GM12878 (cell line): ENCODE measurements at regions not wholly inside any gene's neighbourhood (a gene's known extent, or its start where the extent isn't known, plus 50 kb on each side); places are given as distances from the start of the nearest gene placed in this dataset.

Experiments used
- ATAC-seq: fragments of 200-7000 bp; cut with Tn5 transposase; 3 replicates; pipeline ENCODE4 v1.9.1; 2020; ENCODE audit warnings: mild to moderate bottlenecking, moderate library complexity
- BruUV-seq: library from RNA; stranded (reverse); fragments of 400-500 nt; replicated peaks from 2 replicates; lab custom pipeline; 2021; lab: Mats Ljungman, UMichigan
- CTCF ChIA-PET: fragments of 300-600 bp; sonication (Branson Sonifier 250); formaldehyde crosslinking; extraction: SDS; loops from one replicate; lab custom pipeline; 2021; ENCODE audit warnings: inconsistent platforms; lab: Yijun Ruan, JAX
- POLR2A ChIA-PET: fragments of 350-600 bp; formaldehyde crosslinking; extraction: SDS; loops from one replicate; lab custom pipeline; 2021; ENCODE audit warnings: inconsistent platforms; lab: Charles Lee
- RAD21 ChIA-PET: fragments of 300-600 bp; sonication (Branson Sonifier 250); formaldehyde crosslinking; loops from one replicate; lab custom pipeline; 2023; ENCODE audit warnings: antibody characterized with exemption; ENCODE audit not compliant: unreplicated experiment; lab: Charles Lee
- SMC1A ChIA-PET: fragments of 300-600 bp; sonication (Branson Sonifier 250); formaldehyde crosslinking; loops from one replicate; lab custom pipeline; 2023; ENCODE audit not compliant: unreplicated experiment, uncharacterized antibody; lab: Charles Lee
- DNase-seq: peaks from one replicate; pipeline ENCODE4 v3.0.0-alpha.2; 2011; ENCODE audit warnings: low read depth, low spot score
- FAIRE-seq: peaks from 3 replicates; lab custom pipeline; 2011; peaks lifted over from hg19 to GRCh38; lab: Jason Lieb, UNC
- H2AFZ ChIP-seq: 2 replicates; pipeline ENCODE4 v1.6.0; 2011; ENCODE audit warnings: low read depth, low read length, control low read depth; ENCODE audit not compliant: control insufficient read depth
- H3K27ac ChIP-seq: 2 replicates; pipeline ENCODE4 v1.5.1; 2011; ENCODE audit warnings: control low read depth; ENCODE audit not compliant: control insufficient read depth, insufficient read depth
- H3K27me3 ChIP-seq, 2 experiments: replicated peaks in 1 of 2; 2 replicates each; pipeline versions ENCODE4 v1.6.0 to v1.6.1; 2011; ENCODE audit warnings: low read length in 1 of 2; ENCODE audit not compliant: control insufficient read depth in 2 of 2, insufficient read depth in 2 of 2
- H3K36me3 ChIP-seq, 2 experiments: 2 replicates each; pipeline ENCODE4 v1.5.1; 2011; ENCODE audit warnings: low read length in 1 of 2; ENCODE audit not compliant: control insufficient read depth in 2 of 2, insufficient read depth in 2 of 2
- H3K4me1 ChIP-seq: 2 replicates; pipeline ENCODE4 v1.6.1; 2011; ENCODE audit warnings: mild to moderate bottlenecking, low read length, moderate library complexity, mixed read lengths; ENCODE audit not compliant: control insufficient read depth, insufficient read depth
- H3K4me2 ChIP-seq: 2 replicates; pipeline ENCODE4 v1.6.0; 2011; ENCODE audit warnings: control low read depth; ENCODE audit not compliant: control insufficient read depth, insufficient read depth
- H3K4me3 ChIP-seq: fragments of 200-600 bp; sonication (generic); 2 replicates; pipeline ENCODE4 v1.5.1; 2016
- H3K79me2 ChIP-seq: 2 replicates; pipeline ENCODE4 v1.6.0; 2011; ENCODE audit warnings: low read length; ENCODE audit not compliant: control insufficient read depth, insufficient read depth
- H3K9ac ChIP-seq: 2 replicates; pipeline ENCODE4 v1.8.0; 2011; ENCODE audit warnings: low read length, control low read depth, mixed read lengths; ENCODE audit not compliant: control insufficient read depth, insufficient read depth
- H3K9me3 ChIP-seq: replicated peaks from 3 replicates; pipeline ENCODE4 v1.5.1; 2011; ENCODE audit warnings: mild to moderate bottlenecking, low read length; ENCODE audit not compliant: control insufficient read depth, insufficient read depth
- H4K20me1 ChIP-seq: 2 replicates; pipeline ENCODE4 v1.6.0; 2011; ENCODE audit not compliant: control insufficient read depth, insufficient read depth
- ATF2 ChIP-seq: IDR thresholded peaks from 2 replicates; pipeline ENCODE4 v1.6.1; 2012; ENCODE audit warnings: low read length, inconsistent platforms
- CHD1 ChIP-seq: IDR thresholded peaks from 2 replicates; pipeline ENCODE4 v1.6.1; 2012; ENCODE audit warnings: low read depth, low read length, improper control_type of control experiment
- KLF5 ChIP-seq: fragments of 450-650 bp; IDR thresholded peaks from 2 replicates; pipeline ENCODE4 v1.6.1; 2014; ENCODE audit warnings: mild to moderate bottlenecking; ENCODE audit not compliant: partially characterized antibody
- ZBTB40 ChIP-seq: fragments of 450-650 bp; IDR thresholded peaks from 2 replicates; pipeline ENCODE4 v1.6.1; 2016; ENCODE audit warnings: mild to moderate bottlenecking, moderate library complexity, borderline replicate concordance
- WGBS: methylation state at CpG from one replicate; pipeline ENCODE4 v1.1.6; 2016; ENCODE audit warnings: low lambda C conversion rate; ENCODE audit not compliant: insufficient replicate concordance, insufficient coverage; ENCODE audit errors: missing lambda C conversion rate; 5-methylcytosine and 5-hydroxymethylcytosine counted together
- in situ Hi-C: fragments of 300-500 bp; cut with MboI; formaldehyde crosslinking; loops from 9 replicates; pipeline ENCODE4 v1.14.3; 2018; ENCODE audit warnings: mixed read lengths
- intact Hi-C: fragments of 100-400 bp; cut with micrococcal nuclease; formaldehyde crosslinking; loops from one replicate; pipeline ENCODE4 v1.14.2; 2022; ENCODE audit not compliant: unreplicated experiment

- no TSS peak for BruUV-seq
- ChIA-PET POLR2A (no interaction called here), CTCF (no interaction called here), RAD21 (no interaction called here), SMC1A (no interaction called here)
- no peak for TF ChIP-seq ZBTB40
- no peak for TF ChIP-seq ATF2
- TF ChIP-seq KLF5, result no peak
- TF ChIP-seq CHD1, result no peak
- H3K9me3 ChIP-seq, result no peaks in the 10 kb centered on the region
- no peak for DNase-seq
- no peak overlapping the region for H3K4me3 ChIP-seq
- H3K27ac ChIP-seq, result no peak overlapping the region
- H2AFZ ChIP-seq, result no peak overlapping the region
- WGBS, result 22% methylated on average over 4 of the region's 4 CpGs
- H3K9ac ChIP-seq, result no peak overlapping the region
- in situ Hi-C loops (no loop called here), intact Hi-C loops (no loop called here)
- H3K79me2 ChIP-seq, result no peaks in the 10 kb centered on the region
- H3K27me3 ChIP-seq, result no peaks in the 10 kb centered on the region
- H3K4me2 ChIP-seq, result no peak overlapping the region
- FAIRE-seq, result no peak
- no peaks in the 10 kb centered on the region for H3K36me3 ChIP-seq
- ATAC-seq, result no peak
- no peaks in the 10 kb centered on the region for H4K20me1 ChIP-seq
- H3K4me1 ChIP-seq, result no peaks in the 10 kb centered on the region
Observed at GRCh38 chr12:86670986-86671385, 414.8 kb upstream of the MGAT4C start.
